Psoas muscle (tissue), 7 donors: ENCODE measurements at regions not wholly inside any gene's neighbourhood (a gene's known extent, or its start where the extent isn't known, plus 50 kb on each side); places are given as distances from the start of the nearest gene placed in this dataset.
"Not testable (repeated sequence)": the region's sequence is repeated elsewhere in the genome, so short reads cannot be mapped to it uniquely, and the experiment has no call there.

Experiments used
- ATAC-seq, 4 donors: fragments of 200-7000 bp; cut with Tn5 transposase; one replicate each; pipeline ENCODE4 v1.9.1; 2020; ENCODE audit warnings: moderate library complexity in 3 of 4, mild to moderate bottlenecking in 2 of 4
- DNase-seq, 2 donors: peaks; one replicate each; pipeline ENCODE4 v3.0.0-alpha.2; 2020
- H3K27ac ChIP-seq: fragments of 200-600 bp; one replicate; pipeline ENCODE4 v1.8.0; 2022
- H3K27me3 ChIP-seq, 3 donors: fragments of 200-600 bp in 1 of 3; one replicate each; pipeline versions ENCODE4 v1.6.1 to v1.8.0; 2013 to 2022; ENCODE audit warnings: low read length in 2 of 3, mild to moderate bottlenecking in 2 of 3, moderate library complexity in 1 of 3; ENCODE audit not compliant: insufficient read depth in 3 of 3
- H3K36me3 ChIP-seq, 2 donors: fragments of 200-600 bp in 1 of 2; one replicate each; pipeline versions ENCODE4 v1.6.1 to v1.8.0; 2013 to 2022; ENCODE audit warnings: low read depth in 1 of 2, mild to moderate bottlenecking in 1 of 2, moderate library complexity in 1 of 2; ENCODE audit not compliant: insufficient read depth in 1 of 2
- H3K4me1 ChIP-seq: fragments of 200-600 bp; one replicate; pipeline ENCODE4 v1.8.0; 2022
- H3K4me3 ChIP-seq: fragments of 200-600 bp; one replicate; pipeline ENCODE4 v1.8.0; 2022; ENCODE audit warnings: mild to moderate bottlenecking
- H3K9me3 ChIP-seq: fragments of 200-600 bp; one replicate; pipeline ENCODE4 v1.8.0; 2022
- WGBS, 3 donors: extraction: QIAGEN DNeasy Blood & Tissue Kit; methylation state at CpG; one replicate each; pipeline versions ENCODE4 v1.1.6 to v1.1.7; 2013; 5-methylcytosine and 5-hydroxymethylcytosine counted together
- intact Hi-C, 2 donors: fragments of 100-400 bp; cut with DNase I; formaldehyde crosslinking; loops; one replicate each; pipeline versions ENCODE4 v1.11.0 to v1.14.2; 2022
- TF ChIP-seq, protein P1 (sequence below): fragments of 200-600 bp; IDR thresholded peaks from one replicate; pipeline ENCODE4 v1.8.0; 2022; ENCODE audit warnings: antibody characterized with exemption
- donor health status: healthy with polysubstance abuse.
- donor health status: DM: no; HTN: no; CAD: no; lungs with moderate emphysema.
- donor health status: Bipolar disorder and iron deficiency.
- donor health status: healthy.
- donor health status: DM: yes; HTN: yes; CAD: no.
- donor health status: DM: no; HTN: no; CAD: no.
- donor health status: DM: yes; HTN: yes; CAD: no.

DNA sequence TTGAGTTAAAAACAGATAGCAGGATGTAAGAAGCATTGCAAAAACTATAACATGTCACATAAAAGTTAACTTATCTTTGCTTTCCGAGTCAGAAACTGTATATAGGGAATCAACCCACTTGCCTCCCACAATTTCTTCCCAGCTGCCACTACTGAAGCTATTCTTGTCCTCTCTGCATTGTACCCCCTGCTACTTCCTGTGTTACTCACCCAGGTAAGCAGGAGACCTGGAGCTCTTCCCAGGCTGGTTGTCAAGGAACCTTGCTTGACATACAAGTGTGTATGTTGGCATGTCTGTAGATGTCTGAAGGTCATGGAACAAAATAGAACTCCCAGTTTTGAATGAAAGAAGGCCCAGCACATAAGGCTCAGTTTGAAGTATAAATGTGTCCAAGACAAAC lies 74.3 kb upstream of the LRRC4C start:
- Histone ChIP-seq H3K36me3 (no peaks in the 10 kb centered on the region), H3K4me3 (no peak overlapping the region), H3K4me1 (no peaks in the 10 kb centered on the region), H3K27ac (no peak overlapping the region), H3K9me3 (no peaks in the 10 kb centered on the region), H3K27me3 (no peaks in the 10 kb centered on the region)
- 56 to 76% (median 71%) methylated on average over 1 of the region's 1 CpG for WGBS, 3 donors
- TF ChIP-seq, protein P1, sequence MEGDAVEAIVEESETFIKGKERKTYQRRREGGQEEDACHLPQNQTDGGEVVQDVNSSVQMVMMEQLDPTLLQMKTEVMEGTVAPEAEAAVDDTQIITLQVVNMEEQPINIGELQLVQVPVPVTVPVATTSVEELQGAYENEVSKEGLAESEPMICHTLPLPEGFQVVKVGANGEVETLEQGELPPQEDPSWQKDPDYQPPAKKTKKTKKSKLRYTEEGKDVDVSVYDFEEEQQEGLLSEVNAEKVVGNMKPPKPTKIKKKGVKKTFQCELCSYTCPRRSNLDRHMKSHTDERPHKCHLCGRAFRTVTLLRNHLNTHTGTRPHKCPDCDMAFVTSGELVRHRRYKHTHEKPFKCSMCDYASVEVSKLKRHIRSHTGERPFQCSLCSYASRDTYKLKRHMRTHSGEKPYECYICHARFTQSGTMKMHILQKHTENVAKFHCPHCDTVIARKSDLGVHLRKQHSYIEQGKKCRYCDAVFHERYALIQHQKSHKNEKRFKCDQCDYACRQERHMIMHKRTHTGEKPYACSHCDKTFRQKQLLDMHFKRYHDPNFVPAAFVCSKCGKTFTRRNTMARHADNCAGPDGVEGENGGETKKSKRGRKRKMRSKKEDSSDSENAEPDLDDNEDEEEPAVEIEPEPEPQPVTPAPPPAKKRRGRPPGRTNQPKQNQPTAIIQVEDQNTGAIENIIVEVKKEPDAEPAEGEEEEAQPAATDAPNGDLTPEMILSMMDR: no peak
- intact Hi-C loops: no loop called here
- ATAC-seq: no peak
- DNase-seq: no peak

DNA sequence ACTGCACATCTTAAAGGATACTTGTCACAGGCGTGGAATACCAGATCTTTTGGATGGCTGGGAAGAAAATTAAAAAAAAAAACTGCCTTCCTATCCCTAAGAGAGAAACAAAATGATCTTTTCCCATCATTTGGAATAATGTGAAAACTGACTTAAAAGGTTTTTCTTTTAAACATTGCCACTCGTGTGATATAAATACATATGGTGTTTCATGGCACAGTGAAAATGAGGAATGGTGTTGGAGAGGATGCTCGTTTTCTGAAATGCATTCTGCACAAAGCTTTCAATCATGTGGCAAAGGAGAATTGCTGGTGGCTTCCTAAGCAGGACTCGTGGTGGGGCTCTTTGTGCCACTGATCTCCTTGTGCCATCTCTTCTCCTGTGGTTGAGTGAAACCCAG lies 74.9 kb upstream of the LRRC4C start:
- WGBS, 3 donors: 47 to 54% (median 51%) methylated on average over 4 of the region's 4 CpGs
- TF ChIP-seq, protein P1: no peak
- Histone ChIP-seq H3K4me3 (no peak overlapping the region), H3K27me3 (no peaks in the 10 kb centered on the region), H3K9me3 (no peaks in the 10 kb centered on the region), H3K36me3 (no peaks in the 10 kb centered on the region), H3K4me1 (no peaks in the 10 kb centered on the region), H3K27ac (no peak overlapping the region)
- ATAC-seq (no peak), DNase-seq (no peak)
- intact Hi-C loops: no loop called here

DNA sequence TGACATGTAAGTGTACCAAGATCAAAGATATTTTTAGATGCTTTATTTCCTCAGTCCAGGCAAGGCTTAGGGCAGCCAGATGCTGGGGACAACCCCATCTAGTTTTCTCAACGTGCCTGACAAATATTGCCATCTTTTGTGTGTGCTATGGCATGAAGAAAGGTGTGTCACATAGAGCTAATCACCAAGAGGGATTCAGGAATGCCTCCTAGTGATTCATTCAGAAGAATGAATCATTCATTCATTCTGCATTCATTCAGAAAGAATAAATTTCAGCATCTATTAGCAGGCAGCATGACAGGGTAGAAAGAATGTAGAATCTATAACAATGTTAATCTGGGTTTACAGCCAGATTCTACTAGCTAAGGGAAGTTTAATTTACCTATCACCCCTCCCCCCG lies 75.4 kb upstream of the LRRC4C start:
- intact Hi-C loops: no loop called here
- H3K9me3 ChIP-seq: no peaks in the 10 kb centered on the region
- no peak for DNase-seq
- 34 to 65% (median 41%) methylated on average over 2 of the region's 2 CpGs for WGBS, 3 donors
- no peaks in the 10 kb centered on the region for H3K4me1 ChIP-seq
- no peaks in the 10 kb centered on the region for H3K27me3 ChIP-seq
- H3K36me3 ChIP-seq: no peaks in the 10 kb centered on the region
- no peak overlapping the region for H3K27ac ChIP-seq
- H3K4me3 ChIP-seq: no peak overlapping the region
- TF ChIP-seq, protein P1: no peak
- no peak for ATAC-seq

DNA sequence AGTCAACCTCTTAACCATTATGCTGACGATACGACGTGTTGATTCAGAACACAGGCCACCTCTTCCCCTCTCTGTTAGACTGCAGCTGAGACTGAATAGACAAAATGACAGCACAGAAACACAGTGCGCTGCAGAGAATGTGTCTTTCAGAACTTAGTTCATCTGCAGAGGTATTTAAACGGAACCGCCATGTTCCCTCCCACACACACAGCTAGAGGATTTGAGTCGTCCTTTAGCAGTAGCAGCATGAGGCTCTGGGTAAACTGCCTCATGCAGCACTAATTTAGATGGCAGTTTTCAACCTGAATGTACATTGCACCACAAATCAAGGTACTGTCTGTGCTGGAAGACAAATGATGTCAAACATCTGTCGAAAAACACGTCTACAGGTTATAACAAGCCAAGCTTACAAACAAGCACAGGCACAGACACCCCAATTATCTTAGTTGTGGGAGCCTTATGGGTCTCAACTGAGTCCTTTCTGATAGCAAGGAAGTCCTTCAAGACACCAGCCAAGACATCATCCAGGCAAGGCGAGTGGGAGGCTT lies 76.6 kb upstream of the LRRC4C start:
- TF ChIP-seq, protein P1: no peak
- no peaks in the 10 kb centered on the region for H3K4me1 ChIP-seq
- H3K4me3 ChIP-seq: no peak overlapping the region
- no peaks in the 10 kb centered on the region for H3K27me3 ChIP-seq
- DNase-seq (no peak), ATAC-seq (no peak)
- H3K27ac ChIP-seq: no peak overlapping the region
- 77 to 82% (median 82%) methylated on average over 10 of the region's 10 CpGs for WGBS, 3 donors
- intact Hi-C loops: no loop called here
- H3K36me3 ChIP-seq: no peaks in the 10 kb centered on the region
- no peaks in the 10 kb centered on the region for H3K9me3 ChIP-seq

DNA sequence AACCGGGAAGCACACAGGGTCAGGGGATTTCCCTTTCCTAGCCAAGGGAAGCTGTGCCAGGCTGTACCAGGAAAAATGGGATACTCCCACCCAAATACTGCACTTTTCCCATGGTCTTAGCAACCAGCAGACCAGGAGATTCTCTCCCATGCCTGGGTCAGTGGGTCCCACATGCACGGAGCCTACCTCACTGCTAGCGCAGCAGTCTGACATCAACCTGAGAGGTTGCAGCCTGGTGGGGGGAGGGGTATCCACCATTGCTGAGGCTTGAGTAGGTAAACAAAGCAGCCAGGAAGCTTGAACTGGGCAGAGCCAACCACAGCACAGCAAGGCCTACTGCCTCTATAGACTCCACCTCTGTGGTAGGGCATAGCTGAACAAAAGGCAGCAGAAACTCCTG lies 85.5 kb upstream of the LRRC4C start:
- WGBS, 3 donors: 89 to 94% (median 91%) methylated on average over 3 of the region's 3 CpGs
- H3K9me3 ChIP-seq, ATAC-seq, H3K36me3 ChIP-seq, H3K4me3 ChIP-seq, DNase-seq, H3K4me1 ChIP-seq, H3K27ac ChIP-seq, intact Hi-C loops, H3K27me3 ChIP-seq: not testable (repeated sequence)
